ENCODE measurements at regions not wholly inside any gene's neighbourhood (a gene's known extent, or its start where the extent isn't known, plus 50 kb on each side); places are given as distances from the start of the nearest gene placed in this dataset.

- in situ Hi-C loops (cut with MboI; ENCODE audit: low pct_unique_long_range_greater_than_20kb, low sequenced_read_pairs) = no loop called here
Measured at GRCh38 chr4:186012071-186012470, 56.9 kb upstream of the TLR3 start.

GRCh38 chr4:186013419-186014186 lies 55.4 kb upstream of the TLR3 start:
- in situ Hi-C loops (cut with MboI; ENCODE audit: low pct_unique_long_range_greater_than_20kb, low sequenced_read_pairs) = no loop called here
- DNase-seq = no peak

More at GRCh38 chr4:186012071-186012470, 56.9 kb upstream of the TLR3 start:
- no peak for DNase-seq

- in situ Hi-C loops (cut with MboI; ENCODE audit: low pct_unique_long_range_greater_than_20kb, low sequenced_read_pairs) = no loop called here
- no peak for DNase-seq
Measured at GRCh38 chr4:186015212-186015817, 53.6 kb upstream of the TLR3 start.

GRCh38 chr4:186016796-186017195 lies 52.2 kb upstream of the TLR3 start:
- no peak for DNase-seq
- in situ Hi-C loops (cut with MboI; ENCODE audit: low pct_unique_long_range_greater_than_20kb, low sequenced_read_pairs) = no loop called here

- no peak for DNase-seq
- in situ Hi-C loops (cut with MboI; ENCODE audit: low pct_unique_long_range_greater_than_20kb, low sequenced_read_pairs) = no loop called here
Measured at GRCh38 chr4:186017801-186018200, 51.2 kb upstream of the TLR3 start.

GRCh38 chr4:186018261-186018660 lies 50.7 kb upstream of the TLR3 start:
- in situ Hi-C loops (cut with MboI; ENCODE audit: low pct_unique_long_range_greater_than_20kb, low sequenced_read_pairs) = no loop called here
- DNase-seq = no peak

GRCh38 chr4:186018784-186019183 lies 50.2 kb upstream of the TLR3 start:
- in situ Hi-C loops (cut with MboI; ENCODE audit: low pct_unique_long_range_greater_than_20kb, low sequenced_read_pairs) = no loop called here

More at GRCh38 chr4:186018784-186019183, 50.2 kb upstream of the TLR3 start:
- DNase-seq = no peak

Data from KBM-7 (cell line).